GM21423 (cell line): ENCODE measurements at regions not wholly inside any gene's neighbourhood (a gene's known extent, or its start where the extent isn't known, plus 50 kb on each side); places are given as distances from the start of the nearest gene placed in this dataset.
"Not testable (repeated sequence)": the region's sequence is repeated elsewhere in the genome, so short reads cannot be mapped to it uniquely, and the experiment has no call there.

Experiments used
- ATAC-seq: cut with Tn5 transposase; IDR thresholded peaks from one replicate; pipeline ENCODE4 v1.9.1; 2021; ENCODE audit warnings: mild to moderate bottlenecking, moderate library complexity; ENCODE audit not compliant: unreplicated experiment

DNA sequence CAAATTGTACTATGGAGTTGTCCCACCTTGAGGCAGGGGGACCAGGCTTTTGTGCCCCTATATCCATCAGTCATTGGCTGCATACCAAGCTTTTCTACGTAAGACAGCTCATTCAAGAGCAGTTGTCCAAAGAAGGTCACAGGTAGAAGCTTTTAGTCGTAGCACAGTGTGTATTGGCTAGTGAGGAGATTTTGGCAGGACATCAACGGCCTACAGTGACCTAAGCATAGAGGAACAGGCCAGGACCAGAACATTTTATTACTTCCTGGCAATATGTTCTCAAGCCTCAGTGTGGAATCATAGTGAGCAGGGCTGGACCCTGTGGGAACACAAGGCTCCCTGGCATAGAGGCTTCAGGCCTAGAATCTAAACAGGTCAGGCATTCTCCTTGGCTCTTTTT, 105.4 kb upstream of the ANKRD28 start:
- no peak for ATAC-seq

DNA sequence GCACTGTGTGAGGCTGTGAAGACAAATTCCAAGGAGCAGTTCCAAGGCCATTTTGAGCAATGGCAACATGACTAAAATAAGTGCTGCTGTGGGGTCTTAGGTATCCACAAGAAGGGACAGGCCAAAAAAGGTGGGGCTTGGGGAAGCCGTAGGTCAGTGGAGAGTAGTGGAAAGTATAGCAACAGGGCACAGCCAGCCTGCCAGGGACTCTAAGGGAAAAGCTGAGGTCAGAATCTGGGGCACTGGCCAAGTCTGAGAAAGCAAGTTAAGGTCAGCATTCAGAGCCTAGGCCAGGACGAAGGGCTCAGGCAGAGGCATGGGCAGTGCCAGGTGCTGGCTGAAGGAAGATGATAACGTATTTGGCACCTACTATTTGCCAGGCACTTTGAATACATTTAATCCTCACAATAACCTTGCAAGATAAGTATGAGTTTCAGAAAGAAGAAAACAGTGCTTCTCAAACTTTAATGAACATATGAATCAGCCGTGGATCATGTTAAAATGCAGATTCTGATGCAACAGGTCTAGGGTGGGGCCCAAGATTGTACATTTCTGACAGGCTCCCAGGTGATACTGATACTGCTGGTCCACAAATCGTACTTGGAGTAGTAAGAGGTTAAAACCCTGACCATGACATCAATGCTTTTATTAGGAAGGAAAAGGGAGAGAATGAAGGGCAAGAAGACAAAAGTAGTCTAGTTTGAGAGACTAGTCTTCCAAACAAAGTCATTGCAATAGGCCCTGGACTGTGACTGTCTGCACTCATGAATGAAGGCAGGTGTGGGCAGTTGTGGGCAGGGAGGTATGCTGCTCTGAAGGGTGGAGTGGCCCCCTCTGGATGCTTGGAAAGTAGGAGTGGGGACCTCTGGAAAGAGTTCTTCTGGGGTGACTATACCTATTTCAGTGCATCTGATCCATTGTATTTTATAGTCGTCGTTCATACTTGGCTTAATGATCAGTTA, 106.3 kb upstream of the ANKRD28 start:
- no peak for ATAC-seq

- ATAC-seq = no peak
Observed at GRCh38 chr3:15905041-15905440, 107.3 kb upstream of the ANKRD28 start.

DNA sequence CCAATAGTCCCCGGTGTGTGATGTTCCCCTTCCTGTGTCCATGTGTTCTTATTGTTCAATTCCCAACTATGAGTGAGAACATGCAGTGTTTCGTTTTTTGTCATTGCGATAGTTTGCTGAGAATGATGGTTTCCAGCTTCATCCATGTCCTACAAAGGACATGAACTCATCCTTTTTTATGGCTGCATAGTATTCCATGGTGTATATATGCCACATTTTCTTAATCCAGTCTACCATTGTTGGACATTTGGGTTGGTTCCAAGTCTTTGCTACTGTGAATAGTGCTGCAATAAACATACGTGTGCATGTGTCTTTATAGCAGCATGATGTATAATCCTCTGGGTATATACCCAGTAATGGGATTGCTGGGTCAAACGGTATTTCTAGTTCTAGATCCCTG, 109.6 kb upstream of the ANKRD28 start:
- not testable (repeated sequence) for ATAC-seq

- ATAC-seq = no peak
Observed at GRCh38 chr3:15918988-15919387, 121.2 kb upstream of the ANKRD28 start.

DNA sequence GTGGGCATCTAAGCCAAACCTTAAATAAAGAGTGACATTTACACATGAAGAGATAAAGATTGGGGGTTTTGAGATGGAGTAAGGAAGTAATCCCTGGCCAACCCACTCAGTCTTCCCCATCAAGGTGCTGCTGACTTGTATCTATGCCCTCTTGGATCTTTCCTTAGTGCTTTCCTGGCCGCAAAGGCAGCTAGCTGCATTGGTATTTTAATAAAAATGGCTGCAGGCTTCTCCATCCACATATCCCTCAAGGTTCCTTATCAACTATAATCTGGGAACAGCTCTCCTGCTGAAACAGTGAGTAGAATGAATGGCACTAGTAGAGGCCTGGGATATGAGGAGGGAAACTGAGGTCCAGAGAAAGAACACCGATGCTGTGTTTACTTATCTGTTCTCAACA, 122.2 kb upstream of the ANKRD28 start:
- ATAC-seq = no peak

GRCh38 chr3:15923640-15924405, 126.0 kb upstream of the ANKRD28 start:
- no peak for ATAC-seq

DNA sequence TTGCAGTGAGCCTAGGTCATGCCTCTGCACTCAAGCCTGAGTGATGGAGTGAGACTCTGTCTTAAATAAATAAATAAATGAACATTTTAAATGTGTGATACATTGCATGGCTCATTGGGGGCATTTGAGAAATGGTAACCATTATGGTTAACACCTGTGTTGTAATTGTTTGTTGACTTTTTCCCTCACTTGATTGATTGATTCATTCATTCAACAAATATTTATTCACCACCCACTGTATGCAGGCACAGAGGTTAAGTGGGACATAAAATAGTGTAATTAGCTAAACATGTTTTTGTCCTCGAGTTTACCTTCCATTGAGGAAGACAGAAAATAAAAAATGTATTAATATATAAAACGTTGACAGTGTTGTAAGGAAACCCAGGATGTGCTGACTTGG, 127.1 kb upstream of the ANKRD28 start:
- no peak for ATAC-seq

DNA sequence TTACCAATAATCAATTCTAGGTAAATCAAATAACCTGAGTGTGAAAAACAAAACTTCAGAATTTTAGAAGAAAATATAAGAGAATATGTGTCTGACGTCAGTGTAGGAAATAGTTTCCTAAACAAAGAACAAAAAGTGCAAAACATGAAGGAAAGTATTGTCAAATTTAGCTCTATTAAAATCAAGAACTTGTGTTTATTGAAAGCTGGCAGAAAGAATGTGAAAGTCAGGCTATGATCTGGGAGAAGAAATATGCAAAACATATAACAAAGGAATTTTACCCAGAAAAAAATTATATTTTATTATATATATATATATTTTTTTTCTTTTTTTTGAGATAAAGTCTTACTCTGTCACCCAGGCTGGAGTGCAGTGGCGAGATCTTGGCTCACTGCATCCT, 129.1 kb upstream of the ANKRD28 start:
- no peak for ATAC-seq

- ATAC-seq = no peak
Observed at GRCh38 chr3:15927969-15928368, 130.2 kb upstream of the ANKRD28 start.

GRCh38 chr3:15929944-15930571, 132.3 kb upstream of the ANKRD28 start:
- no peak for ATAC-seq

DNA sequence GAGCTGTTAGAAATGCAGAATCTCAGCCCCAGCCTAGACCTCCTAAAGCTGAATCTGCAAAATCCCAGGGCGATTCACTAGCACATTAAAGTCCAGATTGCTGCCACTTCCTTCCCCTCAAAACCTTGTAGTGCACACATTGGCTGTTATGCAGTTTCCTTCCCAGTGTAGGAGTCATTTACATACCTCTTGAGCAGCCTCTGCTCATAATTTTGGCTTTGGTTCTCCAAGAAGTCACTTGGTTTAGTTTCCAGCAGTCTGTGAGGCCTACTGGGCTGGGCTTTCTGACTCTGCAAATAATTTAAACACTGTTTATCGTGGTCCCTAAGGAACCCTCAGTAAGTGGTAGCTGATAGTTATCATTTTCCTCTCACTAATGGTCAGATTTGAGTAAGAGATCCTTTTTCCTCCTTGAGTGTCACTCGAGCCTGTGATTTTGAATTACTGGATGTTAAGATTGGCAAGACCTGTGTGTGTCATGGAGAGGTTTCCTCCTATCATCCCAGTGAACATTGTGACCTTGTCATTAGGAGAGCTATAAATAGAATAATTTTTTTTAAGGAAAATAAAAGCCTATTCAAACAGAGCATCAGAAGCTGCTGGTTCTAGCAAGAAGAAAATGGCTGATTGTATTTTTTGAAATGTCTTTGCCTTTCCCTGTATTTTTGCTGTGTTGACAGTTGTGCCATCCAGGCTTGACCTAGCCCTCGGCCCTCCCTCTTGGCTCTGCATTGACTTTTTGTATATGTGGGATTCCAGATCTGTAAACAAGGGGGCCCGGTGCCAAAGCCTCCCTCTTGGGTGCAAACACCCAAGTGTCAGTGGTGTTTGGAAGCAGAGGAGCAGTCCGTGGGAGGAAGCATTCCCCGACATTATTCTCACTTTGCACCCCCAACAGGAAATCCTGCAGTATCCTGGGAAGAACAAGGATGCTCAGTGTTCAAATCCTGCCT, 134.8 kb upstream of the ANKRD28 start:
- ATAC-seq = no peak

- no peak for ATAC-seq
Observed at GRCh38 chr3:15933439-15934139, 135.8 kb upstream of the ANKRD28 start.

DNA sequence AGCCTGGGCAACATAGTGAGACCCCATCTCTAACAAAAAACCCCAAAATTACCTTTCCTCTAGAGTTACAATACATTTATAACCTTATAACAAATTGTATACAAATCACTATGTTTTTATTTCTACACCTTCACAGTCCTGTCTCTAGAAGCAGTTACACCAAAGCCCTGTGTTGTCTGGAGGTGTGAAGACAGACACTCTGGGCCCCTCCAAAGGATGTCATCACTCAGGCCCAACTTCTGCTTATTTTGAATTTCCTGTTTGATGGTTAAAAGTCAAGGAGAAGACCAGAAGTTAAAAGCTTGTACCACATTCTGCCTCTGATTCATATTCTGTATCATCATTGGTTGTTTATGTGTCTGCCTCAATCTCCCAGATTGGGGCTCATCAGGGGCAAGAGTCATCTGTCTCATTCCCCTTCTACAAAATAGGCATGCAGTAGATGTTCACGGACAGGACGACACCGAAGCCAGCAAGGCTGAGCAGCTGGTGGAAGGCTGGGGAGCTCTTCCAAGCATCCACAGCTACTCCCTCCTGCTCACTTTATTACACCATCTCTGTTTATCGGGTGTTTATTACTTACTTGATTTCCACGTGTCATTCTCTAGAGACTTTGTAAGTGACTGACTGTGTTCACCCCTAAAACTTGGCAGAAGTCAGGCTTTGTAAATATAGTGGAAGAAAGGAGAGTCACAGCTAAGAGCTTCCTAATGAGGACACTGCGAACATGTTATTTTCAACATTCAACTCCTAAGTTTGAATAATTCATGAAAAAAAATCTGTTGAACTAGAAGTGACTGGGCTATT, 136.8 kb upstream of the ANKRD28 start:
- no peak for ATAC-seq

DNA sequence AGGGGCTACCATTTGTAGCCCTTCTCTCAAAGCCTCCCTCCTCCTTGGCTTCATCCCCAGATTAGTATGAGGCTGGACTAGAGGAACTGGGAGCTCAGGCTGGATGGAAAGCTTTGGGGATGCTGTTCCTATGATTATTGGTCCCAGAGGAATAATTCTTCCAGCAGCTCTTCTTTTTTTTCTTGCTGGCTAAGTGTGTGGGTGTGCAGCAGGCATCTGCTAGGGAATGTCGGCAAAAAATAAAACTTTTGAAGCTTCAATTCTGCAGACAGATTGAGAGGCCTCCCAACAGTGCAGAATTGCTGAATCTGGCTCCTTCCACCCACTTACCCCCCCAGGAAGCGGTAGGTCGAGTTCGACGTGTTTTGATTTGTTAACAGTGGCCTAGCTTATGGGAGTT, 138.5 kb upstream of the ANKRD28 start:
- no peak for ATAC-seq

DNA sequence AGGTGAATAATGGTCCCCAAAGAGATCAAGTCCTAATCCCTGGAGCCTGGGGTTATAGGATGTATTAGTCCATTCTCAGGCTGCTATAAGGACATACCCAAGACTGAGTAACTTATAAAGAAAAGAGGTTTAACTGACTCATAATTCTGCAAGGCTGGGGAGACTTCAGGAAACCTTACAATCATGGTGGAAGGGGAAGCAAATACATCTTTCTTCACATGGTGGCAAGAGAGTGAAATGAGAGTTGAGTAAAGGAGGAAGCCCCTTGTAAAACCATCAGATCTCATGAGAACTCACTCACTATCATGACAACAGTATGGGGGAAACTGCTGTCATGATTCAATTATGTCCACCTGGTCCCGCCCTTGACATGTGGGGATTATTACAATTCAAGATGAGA, 142.9 kb upstream of the ANKRD28 start:
- no peak for ATAC-seq

DNA sequence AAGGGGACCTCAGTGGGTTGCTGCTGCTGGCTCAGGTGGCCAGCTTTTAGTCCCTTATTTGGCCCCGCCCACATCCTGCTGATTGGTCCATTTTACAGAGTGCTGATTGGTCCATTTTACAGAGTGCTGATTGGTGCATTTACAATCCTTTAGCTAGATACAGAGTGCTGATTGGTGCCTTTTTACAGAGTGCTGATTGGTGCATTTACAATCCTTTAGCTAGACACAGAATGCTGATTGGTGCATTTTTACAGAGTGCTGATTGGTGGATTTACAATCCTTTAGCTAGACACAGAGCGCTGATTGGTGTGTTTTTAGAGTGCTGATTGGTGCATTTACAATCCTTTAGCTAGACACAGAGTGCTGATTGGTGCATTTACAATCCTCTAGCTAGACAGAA, 143.7 kb upstream of the ANKRD28 start:
- ATAC-seq = not testable (repeated sequence)

- ATAC-seq = no peak
Observed at GRCh38 chr3:15941958-15942357, 144.2 kb upstream of the ANKRD28 start.

DNA sequence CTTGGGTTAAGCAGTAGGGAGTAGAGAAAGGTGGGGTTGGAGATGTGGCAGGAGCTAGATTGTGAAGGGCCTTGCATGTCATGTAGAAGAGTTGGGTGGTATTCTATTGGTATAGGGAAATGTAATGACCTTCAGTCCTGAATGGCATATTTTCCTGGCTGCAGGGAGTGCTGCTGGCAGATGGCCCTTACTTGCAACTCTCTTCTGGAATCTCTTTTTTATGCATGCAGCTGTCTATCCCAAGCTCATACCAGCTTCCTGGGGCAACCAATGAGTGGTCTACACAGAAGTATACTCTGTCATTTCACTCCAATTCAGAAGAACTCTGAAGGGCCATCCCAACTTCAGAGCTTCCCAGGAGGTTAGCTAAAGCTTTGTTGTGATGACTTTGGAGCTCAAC, 144.7 kb upstream of the ANKRD28 start:
- ATAC-seq = no peak
